HL-60 (cell line): ENCODE measurements at regions not wholly inside any gene's neighbourhood (a gene's known extent, or its start where the extent isn't known, plus 50 kb on each side); places are given as distances from the start of the nearest gene placed in this dataset.

Experiments
- CTCF ChIP-seq: IDR thresholded peaks from one replicate; pipeline ENCODE4 v1.5.1; 2011; ENCODE audit warnings: low read length, control low read depth, inconsistent platforms; ENCODE audit not compliant: insufficient read depth
- REST ChIP-seq: IDR thresholded peaks from 2 replicates; pipeline ENCODE4 v1.6.1; 2012; ENCODE audit warnings: low read depth; ENCODE audit not compliant: insufficient replicate concordance

DNA sequence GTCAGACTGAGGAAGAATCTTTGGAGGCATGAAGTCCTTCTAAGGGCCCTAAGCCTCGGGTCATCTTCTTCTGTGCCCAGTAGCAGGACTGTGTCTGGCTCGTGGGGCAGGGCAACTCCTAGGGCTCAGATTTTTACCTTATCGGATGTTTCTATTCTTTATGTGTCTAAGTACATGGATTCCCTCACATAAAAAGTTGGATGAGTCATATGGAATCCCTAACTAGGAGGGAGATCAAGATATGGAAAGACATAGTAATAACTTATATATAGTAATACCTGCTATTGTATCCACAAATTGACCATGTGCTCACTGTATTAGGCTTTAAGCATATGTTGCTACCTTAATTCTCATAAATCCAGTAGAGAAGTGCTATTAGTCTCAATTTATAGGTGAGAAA lies 364.5 kb upstream of the CAMK1G start:
- TF ChIP-seq CTCF (no peak), REST (no peak)
